ENCODE measurements at regions not wholly inside any gene's neighbourhood (a gene's known extent, or its start where the extent isn't known, plus 50 kb on each side); places are given as distances from the start of the nearest gene placed in this dataset.
A peak's percentile ranks its signal among the peaks of the same experiment; 100 is the strongest.

GRCh38 chr10:29962166-29962850, 97.1 kb downstream of the JCAD start:
- DNase-seq: no peak

GRCh38 chr10:29961351-29961750, 98.0 kb downstream of the JCAD start:
- DNase-seq: no peak

GRCh38 chr10:29960261-29960660, 99.1 kb downstream of the JCAD start:
- no peak for DNase-seq

DNA sequence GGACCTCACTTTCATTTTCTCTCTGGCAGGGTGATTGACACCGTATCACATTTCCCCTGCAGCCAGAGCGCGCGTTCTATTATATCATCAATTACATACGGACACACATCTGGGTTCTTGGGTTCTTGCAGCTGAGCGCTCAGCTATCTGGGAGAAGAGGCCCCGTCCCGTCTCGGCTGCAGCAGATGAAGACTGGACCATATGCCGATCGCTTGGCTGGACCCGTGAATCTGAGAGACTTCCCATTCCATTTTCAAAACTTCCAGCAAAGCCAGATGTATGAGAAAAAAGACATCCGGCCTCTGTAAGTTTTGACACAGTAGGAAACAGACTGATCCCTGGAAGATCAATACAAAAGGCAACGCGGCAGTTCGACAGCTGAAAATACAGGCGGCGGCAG, 99.8 kb downstream of the JCAD start:
- DNase-seq: no peak

- DNase-seq: no peak
These were observed 100.9 kb downstream of the JCAD start for GRCh38 chr10:29958440-29958839.

GRCh38 chr10:29957907-29958331, 101.5 kb downstream of the JCAD start:
- DNase-seq: no peak

GRCh38 chr10:29957236-29957635, 102.2 kb downstream of the JCAD start:
- no peak for DNase-seq

- DNase-seq: no peak
These were observed 103.0 kb downstream of the JCAD start for GRCh38 chr10:29956335-29956924.

DNA sequence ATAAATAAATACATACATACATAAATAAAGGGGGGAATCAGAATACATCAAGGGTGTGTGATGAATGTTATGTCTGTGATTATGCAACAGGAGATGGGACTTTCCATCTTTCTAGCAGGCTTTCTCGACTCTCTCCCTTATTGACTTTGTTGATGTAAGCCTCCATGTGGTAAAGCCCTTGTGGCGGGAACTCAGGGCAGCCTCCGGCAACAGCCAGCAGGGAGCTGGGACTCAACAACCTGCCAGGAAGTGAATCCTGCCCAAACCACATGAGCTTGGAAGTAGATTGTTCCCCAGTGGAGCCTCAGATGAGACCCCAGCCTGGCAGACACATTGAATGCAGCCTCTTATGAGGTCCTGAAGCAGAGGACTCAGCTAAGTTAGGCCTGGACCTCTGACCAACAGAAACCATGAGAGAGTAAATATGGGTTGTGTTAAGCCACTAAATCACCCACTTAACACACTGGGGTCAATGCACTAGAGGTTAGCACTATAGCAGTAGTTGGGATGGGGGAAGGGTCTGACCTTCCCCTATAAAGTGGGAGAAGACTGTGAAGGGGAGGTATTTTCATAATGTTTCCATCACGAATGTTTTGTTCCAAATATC, 104.0 kb downstream of the JCAD start:
- no peak for DNase-seq

DNA sequence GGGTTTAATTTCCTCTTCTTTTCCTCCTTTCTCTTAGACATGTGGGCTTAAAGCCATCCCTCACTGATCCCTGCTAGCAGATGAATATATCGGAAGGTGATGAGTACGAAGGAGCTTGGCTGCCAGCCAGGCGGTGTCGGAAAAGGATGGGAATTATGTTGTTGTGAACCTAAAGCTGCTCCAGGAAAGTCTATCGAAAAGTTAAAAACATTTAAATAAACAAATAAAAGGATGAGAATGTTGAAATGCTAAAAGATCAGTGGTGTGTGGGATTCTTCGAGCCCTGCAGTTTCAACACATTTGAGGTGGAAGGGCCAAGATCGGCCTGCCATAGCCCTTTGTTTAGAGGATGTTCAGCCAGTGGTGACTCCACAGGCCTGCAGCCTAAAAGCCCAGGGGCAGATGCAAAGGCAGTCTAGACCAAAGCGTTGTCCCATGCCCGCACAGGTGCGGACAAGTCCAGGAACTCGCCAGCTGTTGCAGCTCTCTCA, 107.9 kb downstream of the JCAD start:
- DNase-seq: no peak

DNA sequence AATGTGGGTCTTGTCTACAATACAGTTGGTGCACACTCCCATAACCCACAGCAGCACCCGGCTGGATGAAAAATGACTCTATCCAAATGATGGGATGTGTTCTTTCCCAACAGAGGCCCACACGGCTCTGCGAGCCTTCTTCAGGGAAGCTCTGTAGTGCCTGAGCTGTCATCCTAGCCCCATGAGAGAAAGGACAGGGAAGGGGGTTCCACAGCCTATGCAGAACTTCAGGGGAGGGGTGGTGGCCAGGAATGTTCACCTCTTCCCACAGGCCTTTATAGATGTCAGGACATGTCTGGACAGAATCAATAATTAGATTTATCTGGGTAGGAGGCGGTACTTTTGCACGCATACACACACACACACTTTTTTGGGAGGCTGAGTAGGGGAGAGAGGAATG, 109.0 kb downstream of the JCAD start:
- DNase-seq: no peak

DNA sequence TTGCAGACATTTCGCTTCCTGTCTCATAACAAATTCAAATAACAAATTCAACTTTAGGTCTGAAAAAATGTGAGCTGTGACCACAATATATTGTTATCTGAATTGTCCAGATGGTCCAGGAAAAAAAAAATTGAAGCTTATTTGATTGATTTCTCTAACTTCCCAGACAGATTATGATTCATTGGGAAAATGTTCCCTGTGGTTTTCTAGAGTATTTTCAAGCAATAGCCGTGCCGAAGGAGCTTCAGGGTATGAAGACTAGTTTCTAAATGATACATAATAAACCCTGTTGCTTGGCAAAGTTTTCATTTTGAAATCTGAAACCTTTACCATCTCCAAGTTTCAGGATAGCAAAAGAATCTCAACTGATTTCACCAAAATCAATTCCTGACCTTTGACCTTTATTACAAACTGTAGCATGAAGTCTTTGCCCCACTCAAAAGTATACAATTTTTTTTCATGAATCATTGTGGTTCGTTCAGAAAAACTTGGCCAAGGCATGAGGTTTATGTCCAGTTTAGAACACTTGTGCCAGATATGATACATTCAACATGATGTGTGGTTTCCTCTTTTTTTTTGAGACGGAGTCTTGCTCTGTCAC, 109.9 kb downstream of the JCAD start:
- peak in 1 of 5 experiments; percentile 62 for DNase-seq

DNA sequence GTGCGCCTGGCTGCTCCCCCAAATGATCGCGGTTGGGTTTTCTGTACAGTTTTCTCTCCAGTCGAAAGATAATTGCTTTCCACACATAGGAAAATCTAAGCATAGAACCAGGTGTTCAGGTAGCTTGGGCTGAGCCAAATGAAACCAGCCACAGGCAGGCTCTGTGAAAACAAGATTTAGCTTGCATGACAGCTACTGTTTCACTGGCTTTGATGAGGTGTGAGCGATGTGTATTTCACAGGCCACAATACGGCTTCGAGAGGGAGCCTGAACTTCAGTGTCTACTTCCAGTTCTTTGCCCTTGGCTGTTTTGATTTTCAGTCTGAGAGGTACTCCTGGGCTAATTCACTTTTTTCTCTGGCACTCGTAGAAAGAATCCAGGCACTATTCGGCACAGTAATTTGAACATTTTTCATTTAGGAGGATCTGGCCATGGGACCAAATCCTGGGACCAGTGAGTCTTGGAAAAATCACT, 110.5 kb downstream of the JCAD start:
- peak in 1 of 5 experiments; percentile 74 for DNase-seq

DNA sequence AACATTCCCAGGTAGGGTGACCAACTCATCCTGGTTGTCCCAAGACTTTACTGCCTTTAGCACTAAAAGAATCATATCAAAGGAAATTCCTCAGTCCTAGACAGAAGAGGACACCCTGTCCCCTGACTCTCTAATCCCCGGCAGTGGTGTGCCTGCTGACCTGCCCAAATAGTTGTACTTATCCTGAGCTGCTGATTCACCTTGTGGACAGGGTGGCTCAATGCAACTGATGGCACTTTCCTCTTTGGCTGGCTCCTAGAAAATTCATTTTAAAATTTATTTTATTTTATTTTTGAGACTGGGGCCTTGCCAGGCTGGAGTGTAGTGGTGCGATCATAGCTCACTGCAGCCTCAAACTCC, 111.7 kb downstream of the JCAD start:
- no peak for DNase-seq

- no peak for DNase-seq
These were observed 112.3 kb downstream of the JCAD start for GRCh38 chr10:29946953-29947700.

DNA sequence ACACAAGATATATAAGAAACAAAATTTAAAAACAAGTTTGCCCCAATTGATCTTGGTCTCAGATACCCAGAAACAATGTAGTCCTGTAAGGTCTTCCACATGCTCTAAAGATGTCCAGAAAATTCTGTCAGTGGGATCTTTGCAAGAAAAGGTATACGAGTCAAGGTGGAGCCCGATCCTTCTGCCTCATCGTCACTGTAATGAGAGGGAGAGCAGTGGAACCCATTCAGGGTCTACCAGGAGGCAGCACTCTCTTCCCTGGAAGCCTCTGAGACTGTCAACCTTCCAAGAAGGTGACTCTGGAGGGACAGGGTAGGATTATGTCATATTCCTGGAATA, 112.8 kb downstream of the JCAD start:
- DNase-seq: no peak

GRCh38 chr10:29941476-29941875, 117.9 kb downstream of the JCAD start:
- no peak for DNase-seq

GRCh38 chr10:29932991-29933390, 126.4 kb downstream of the JCAD start:
- DNase-seq: no peak

- DNase-seq: no peak
These were observed 127.6 kb downstream of the JCAD start for GRCh38 chr10:29931833-29932232.

DNA sequence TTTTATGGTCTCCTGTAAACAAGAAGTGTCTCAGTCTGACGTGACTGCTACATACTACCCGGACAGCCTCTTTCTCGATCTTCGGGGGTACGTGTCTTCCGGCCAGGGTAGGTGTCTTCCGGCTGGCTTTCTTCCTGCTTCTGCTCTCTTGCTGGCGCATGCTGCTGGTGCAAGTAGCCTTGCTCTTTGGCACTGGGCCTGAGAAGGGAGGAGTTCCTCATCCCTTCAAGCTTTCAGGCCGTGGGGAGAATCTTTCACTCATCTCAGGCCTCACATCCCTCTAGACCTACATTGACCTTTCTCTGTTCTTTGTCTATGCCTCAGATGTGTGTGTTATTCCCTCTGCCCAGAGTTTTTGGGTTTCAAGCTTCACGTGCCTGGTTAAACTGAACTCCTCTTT, 130.4 kb downstream of the JCAD start:
- no peak for DNase-seq

DNA sequence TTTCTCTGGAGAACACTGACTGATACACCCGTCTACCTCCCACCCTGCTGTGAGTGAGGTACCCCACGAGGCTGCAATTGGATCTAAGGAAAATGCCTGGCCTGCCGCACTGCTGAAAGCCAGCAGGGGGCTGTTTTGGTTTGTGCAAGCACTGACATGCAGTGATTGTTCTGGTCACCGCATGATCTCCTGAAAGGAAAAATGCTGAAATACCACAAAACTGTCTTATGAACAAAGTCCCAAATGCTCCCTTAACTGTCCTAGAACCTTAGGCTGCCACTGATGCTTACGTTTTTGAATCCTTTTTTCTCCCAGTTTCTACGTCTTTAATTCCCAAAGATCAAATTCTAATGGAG, 132.7 kb downstream of the JCAD start:
- DNase-seq: no peak

- DNase-seq: no peak
These were observed 133.4 kb downstream of the JCAD start for GRCh38 chr10:29925771-29926692.

Data from T-helper 2 cell (primary cell).